Urinary bladder (tissue), 3 donors: ENCODE measurements at regions not wholly inside any gene's neighbourhood (a gene's known extent, or its start where the extent isn't known, plus 50 kb on each side); places are given as distances from the start of the nearest gene placed in this dataset.
"Not testable (repeated sequence)": the region's sequence is repeated elsewhere in the genome, so short reads cannot be mapped to it uniquely, and the experiment has no call there.

Experiments used
- DNase-seq: peaks from one replicate; pipeline ENCODE4 v3.0.0-alpha.2; 2015; ENCODE audit errors: extremely low spot score
- H3K27ac ChIP-seq: one replicate; pipeline ENCODE4 v1.5.1; 2013; ENCODE audit warnings: low read depth, mild to moderate bottlenecking, moderate library complexity
- H3K36me3 ChIP-seq: one replicate; pipeline ENCODE4 v1.6.1; 2013; ENCODE audit warnings: mild to moderate bottlenecking, moderate library complexity; ENCODE audit not compliant: insufficient read depth
- H3K4me1 ChIP-seq: one replicate; pipeline ENCODE4 v1.6.1; 2013; ENCODE audit warnings: mild to moderate bottlenecking, moderate library complexity; ENCODE audit not compliant: insufficient read depth
- H3K4me3 ChIP-seq: one replicate; pipeline ENCODE4 v1.5.1; 2013; ENCODE audit warnings: low read depth, low read length
- WGBS: extraction: QIAGEN DNeasy Blood & Tissue Kit; methylation state at CpG from one replicate; pipeline ENCODE4 v1.1.7; 2013; 5-methylcytosine and 5-hydroxymethylcytosine counted together
- donor health status: healthy with polysubstance abuse.
- donor health status: healthy.

GRCh38 chr15:85256009-85256997 lies 124.1 kb upstream of the AKAP13 start:
- 46% methylated on average over 25 of the region's 25 CpGs for WGBS
- not testable (repeated sequence) for H3K36me3 ChIP-seq, H3K27ac ChIP-seq, H3K4me1 ChIP-seq, H3K4me3 ChIP-seq, DNase-seq

GRCh38 chr15:85258062-85258445 lies 122.3 kb upstream of the AKAP13 start:
- 90% methylated on average over 4 of the region's 4 CpGs for WGBS
- not testable (repeated sequence) for H3K36me3 ChIP-seq, H3K4me1 ChIP-seq, H3K4me3 ChIP-seq, DNase-seq, H3K27ac ChIP-seq

- 94% methylated on average over 11 of the region's 19 CpGs for WGBS
- not testable (repeated sequence) for H3K27ac ChIP-seq, H3K4me1 ChIP-seq, H3K4me3 ChIP-seq, H3K36me3 ChIP-seq, DNase-seq
These were observed 121.7 kb upstream of the AKAP13 start for GRCh38 chr15:85258559-85259209.

- DNase-seq, H3K4me1 ChIP-seq, H3K27ac ChIP-seq, H3K36me3 ChIP-seq, H3K4me3 ChIP-seq: not testable (repeated sequence)
- 87% methylated on average over 10 of the region's 17 CpGs for WGBS
These were observed 119.9 kb upstream of the AKAP13 start for GRCh38 chr15:85260526-85260925.

- not testable (repeated sequence) for H3K27ac ChIP-seq, H3K4me1 ChIP-seq, H3K4me3 ChIP-seq, DNase-seq, H3K36me3 ChIP-seq
- 90% methylated on average over 25 of the region's 26 CpGs for WGBS
These were observed 117.8 kb upstream of the AKAP13 start for GRCh38 chr15:85262461-85263055.

GRCh38 chr15:85263842-85264440 lies 116.5 kb upstream of the AKAP13 start:
- H3K36me3 ChIP-seq, DNase-seq, H3K4me3 ChIP-seq, H3K4me1 ChIP-seq, H3K27ac ChIP-seq: not testable (repeated sequence)
- 94% methylated on average over 12 of the region's 13 CpGs for WGBS

GRCh38 chr15:85264614-85265190 lies 115.7 kb upstream of the AKAP13 start:
- H3K4me1 ChIP-seq, H3K4me3 ChIP-seq, DNase-seq, H3K27ac ChIP-seq, H3K36me3 ChIP-seq: not testable (repeated sequence)
- WGBS, result 88% methylated on average over 14 of the region's 14 CpGs

GRCh38 chr15:85267158-85267857 lies 113.1 kb upstream of the AKAP13 start:
- 92% methylated on average over 12 of the region's 24 CpGs for WGBS
- H3K4me1 ChIP-seq, H3K27ac ChIP-seq, H3K4me3 ChIP-seq, H3K36me3 ChIP-seq, DNase-seq: not testable (repeated sequence)

GRCh38 chr15:85274315-85275050 lies 105.9 kb upstream of the AKAP13 start:
- Histone ChIP-seq H3K4me3 (no peak overlapping the region), H3K27ac (no peak overlapping the region), H3K36me3 (no peaks in the 10 kb centered on the region), H3K4me1 (no peaks in the 10 kb centered on the region)
- DNase-seq, result no peak
- 93% methylated on average over 14 of the region's 14 CpGs for WGBS

GRCh38 chr15:85276508-85276907 lies 103.9 kb upstream of the AKAP13 start:
- DNase-seq, result no peak
- no peak overlapping the region for H3K4me3 ChIP-seq
- H3K36me3 ChIP-seq, result no peaks in the 10 kb centered on the region
- no peaks in the 10 kb centered on the region for H3K4me1 ChIP-seq
- no peak overlapping the region for H3K27ac ChIP-seq
- WGBS, result 80% methylated on average over 4 of the region's 4 CpGs

GRCh38 chr15:85276921-85277320 lies 103.5 kb upstream of the AKAP13 start:
- DNase-seq, result no peak
- no peaks in the 10 kb centered on the region for H3K4me1 ChIP-seq
- no peaks in the 10 kb centered on the region for H3K36me3 ChIP-seq
- 94% methylated on average over 8 of the region's 8 CpGs for WGBS
- no peak overlapping the region for H3K4me3 ChIP-seq
- no peak overlapping the region for H3K27ac ChIP-seq

- no peaks in the 10 kb centered on the region for H3K4me1 ChIP-seq
- no peak overlapping the region for H3K4me3 ChIP-seq
- no peak overlapping the region for H3K27ac ChIP-seq
- WGBS, result 85% methylated on average over 3 of the region's 3 CpGs
- H3K36me3 ChIP-seq, result no peaks in the 10 kb centered on the region
- DNase-seq, result no peak
These were observed 102.5 kb upstream of the AKAP13 start for GRCh38 chr15:85277847-85278370.
